DOHH2 (cell line): ENCODE measurements at regions not wholly inside any gene's neighbourhood (a gene's known extent, or its start where the extent isn't known, plus 50 kb on each side); places are given as distances from the start of the nearest gene placed in this dataset.

Source experiments
- H3F3A ChIP-seq: fragments of 200-600 bp; sonication (generic), shearing (Covaris generic); 2 replicates; pipeline ENCODE4 v1.6.0; 2016; ENCODE audit warnings: antibody characterized with exemption, mild to moderate bottlenecking; ENCODE audit not compliant: control insufficient read depth, insufficient read depth
- H3K27ac ChIP-seq: fragments of 200-600 bp; sonication (generic); 2 replicates; pipeline ENCODE4 v1.5.1; 2014; ENCODE audit warnings: low read depth, mild to moderate bottlenecking, low read length, moderate library complexity
- H3K27me3 ChIP-seq: fragments of 200-600 bp; sonication (generic); 2 replicates; pipeline ENCODE4 v1.6.1; 2014; ENCODE audit warnings: mild to moderate bottlenecking, low read length, mixed read lengths; ENCODE audit not compliant: control insufficient read depth
- H3K36me3 ChIP-seq: fragments of 200-600 bp; sonication (generic); 2 replicates; pipeline ENCODE4 v1.6.1; 2014; ENCODE audit warnings: mild to moderate bottlenecking, low read length, moderate library complexity, mixed read lengths; ENCODE audit not compliant: control insufficient read depth
- H3K4me1 ChIP-seq: fragments of 200-600 bp; sonication (generic); 2 replicates; pipeline ENCODE4 v1.6.1; 2014; ENCODE audit warnings: mild to moderate bottlenecking, low read length, mixed read lengths; ENCODE audit not compliant: control insufficient read depth
- H3K4me2 ChIP-seq: fragments of 200-600 bp; sonication (generic); 2 replicates; pipeline ENCODE4 v1.6.0; 2014; ENCODE audit warnings: mild to moderate bottlenecking, low read length, moderate library complexity
- H3K4me3 ChIP-seq: fragments of 200-600 bp; sonication (generic); 2 replicates; pipeline ENCODE4 v1.5.1; 2014; ENCODE audit warnings: mild to moderate bottlenecking, low read length, mixed read lengths
- H3K79me2 ChIP-seq: fragments of 200-600 bp; sonication (generic); 2 replicates; pipeline ENCODE4 v1.6.1; 2014; ENCODE audit warnings: mild to moderate bottlenecking, low read length, mixed read lengths; ENCODE audit not compliant: control insufficient read depth
- H3K9me2 ChIP-seq: fragments of 200-600 bp; sonication (generic); replicated peaks from 2 replicates; pipeline ENCODE4 v1.6.1; 2014; ENCODE audit warnings: mild to moderate bottlenecking, low read length, mixed read lengths; ENCODE audit not compliant: control insufficient read depth
- H3K9me3 ChIP-seq: fragments of 200-600 bp; sonication (generic); 2 replicates; pipeline ENCODE4 v1.6.1; 2014; ENCODE audit warnings: antibody characterized with exemption, low read length, mixed read lengths; ENCODE audit not compliant: control insufficient read depth, insufficient read depth
- H4K20me1 ChIP-seq: fragments of 200-600 bp; sonication (generic); 2 replicates; pipeline ENCODE4 v1.6.0; 2014; ENCODE audit warnings: low read depth, mild to moderate bottlenecking, antibody characterized with exemption, low read length, moderate library complexity; ENCODE audit not compliant: control insufficient read depth, insufficient read depth
- EZH2phosphoT487 ChIP-seq: fragments of 200-600 bp; sonication (generic); IDR thresholded peaks from 2 replicates; pipeline ENCODE4 v1.6.1; 2017; ENCODE audit warnings: borderline replicate concordance, mild to moderate bottlenecking, antibody characterized with exemption, low read length, moderate library complexity, mixed read lengths
- TF ChIP-seq, protein P1 (sequence below): fragments of 200-600 bp; sonication (generic); IDR thresholded peaks from one replicate; pipeline ENCODE4 v1.5.1; 2014; ENCODE audit warnings: antibody characterized with exemption, mild to moderate bottlenecking, low read depth, low read length; ENCODE audit not compliant: poor library complexity, severe bottlenecking

DNA sequence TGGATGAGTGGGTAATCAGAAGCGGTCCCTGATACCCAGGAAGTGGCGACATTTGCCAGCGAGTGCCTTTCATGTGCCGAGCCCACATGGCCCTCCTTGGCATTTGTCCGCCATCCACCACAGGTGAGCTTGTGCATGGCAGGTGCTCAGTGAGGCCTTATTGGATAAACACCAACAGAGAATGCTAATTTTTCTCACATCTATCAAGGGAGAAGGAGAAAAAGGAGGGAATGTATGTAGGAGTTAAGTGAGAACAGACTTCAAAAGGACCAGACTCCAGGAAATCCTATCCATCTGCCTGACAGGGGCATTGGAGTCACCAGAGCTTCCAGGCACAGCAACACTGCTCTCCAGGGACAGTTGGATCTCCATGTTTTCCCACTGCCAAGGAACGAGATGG lies 143.5 kb upstream of the ZMIZ1 start:
- H3K4me2 ChIP-seq, result no peak overlapping the region

DNA sequence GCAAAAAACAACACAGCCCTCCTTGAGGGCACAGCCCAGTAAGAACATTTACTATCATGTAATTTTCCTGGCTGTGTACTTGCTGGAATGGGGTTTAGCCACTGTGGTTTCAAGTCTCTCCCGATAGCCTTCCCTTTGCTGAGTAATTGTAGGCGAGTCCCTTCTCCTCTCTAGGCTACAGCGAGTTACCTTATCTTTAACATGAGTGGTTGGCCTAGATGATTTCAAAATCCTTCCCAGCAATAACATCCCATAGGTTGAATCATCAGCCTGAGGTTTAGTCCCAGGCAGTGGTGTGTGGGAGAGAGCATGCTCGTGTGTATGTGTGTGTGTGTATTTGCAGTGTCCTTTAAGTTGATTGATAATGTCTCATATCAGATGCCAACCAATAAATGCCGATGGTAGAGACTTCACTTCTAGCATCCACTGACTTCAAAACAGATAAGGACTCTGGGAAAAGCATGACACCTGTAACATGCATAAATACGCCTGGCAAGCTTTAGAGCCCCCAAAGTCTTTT lies 142.9 kb upstream of the ZMIZ1 start:
- H3K4me2 ChIP-seq, result no peak overlapping the region
- peaks cover 14% of the 10 kb centered on the region for H3K27me3 ChIP-seq
- H3K9me3 ChIP-seq, result no peaks in the 10 kb centered on the region
- H3K4me3 ChIP-seq, result no peak overlapping the region
- no peaks in the 10 kb centered on the region for H3F3A ChIP-seq
- no peaks in the 10 kb centered on the region for H3K9me2 ChIP-seq
- no peak overlapping the region for H3K27ac ChIP-seq
- H3K79me2 ChIP-seq, result no peaks in the 10 kb centered on the region
- H3K36me3 ChIP-seq, result no peaks in the 10 kb centered on the region
- no peaks in the 10 kb centered on the region for H3K4me1 ChIP-seq
- no peaks in the 10 kb centered on the region for H4K20me1 ChIP-seq
- TF ChIP-seq EZH2phosphoT487, result no peak
- TF ChIP-seq, protein P1, sequence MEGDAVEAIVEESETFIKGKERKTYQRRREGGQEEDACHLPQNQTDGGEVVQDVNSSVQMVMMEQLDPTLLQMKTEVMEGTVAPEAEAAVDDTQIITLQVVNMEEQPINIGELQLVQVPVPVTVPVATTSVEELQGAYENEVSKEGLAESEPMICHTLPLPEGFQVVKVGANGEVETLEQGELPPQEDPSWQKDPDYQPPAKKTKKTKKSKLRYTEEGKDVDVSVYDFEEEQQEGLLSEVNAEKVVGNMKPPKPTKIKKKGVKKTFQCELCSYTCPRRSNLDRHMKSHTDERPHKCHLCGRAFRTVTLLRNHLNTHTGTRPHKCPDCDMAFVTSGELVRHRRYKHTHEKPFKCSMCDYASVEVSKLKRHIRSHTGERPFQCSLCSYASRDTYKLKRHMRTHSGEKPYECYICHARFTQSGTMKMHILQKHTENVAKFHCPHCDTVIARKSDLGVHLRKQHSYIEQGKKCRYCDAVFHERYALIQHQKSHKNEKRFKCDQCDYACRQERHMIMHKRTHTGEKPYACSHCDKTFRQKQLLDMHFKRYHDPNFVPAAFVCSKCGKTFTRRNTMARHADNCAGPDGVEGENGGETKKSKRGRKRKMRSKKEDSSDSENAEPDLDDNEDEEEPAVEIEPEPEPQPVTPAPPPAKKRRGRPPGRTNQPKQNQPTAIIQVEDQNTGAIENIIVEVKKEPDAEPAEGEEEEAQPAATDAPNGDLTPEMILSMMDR, result no peak

More for the DNA sequence above, 143.5 kb upstream of the ZMIZ1 start:
- no peak for TF ChIP-seq EZH2phosphoT487
- Histone ChIP-seq H3K9me2 (no peaks in the 10 kb centered on the region), H3K27ac (no peak overlapping the region), H3F3A (no peaks in the 10 kb centered on the region), H3K36me3 (no peaks in the 10 kb centered on the region), H3K27me3 (peaks cover 15% of the 10 kb centered on the region), H3K4me1 (no peaks in the 10 kb centered on the region), H3K9me3 (no peaks in the 10 kb centered on the region), H4K20me1 (no peaks in the 10 kb centered on the region), H3K79me2 (no peaks in the 10 kb centered on the region), H3K4me3 (no peak overlapping the region)

DNA sequence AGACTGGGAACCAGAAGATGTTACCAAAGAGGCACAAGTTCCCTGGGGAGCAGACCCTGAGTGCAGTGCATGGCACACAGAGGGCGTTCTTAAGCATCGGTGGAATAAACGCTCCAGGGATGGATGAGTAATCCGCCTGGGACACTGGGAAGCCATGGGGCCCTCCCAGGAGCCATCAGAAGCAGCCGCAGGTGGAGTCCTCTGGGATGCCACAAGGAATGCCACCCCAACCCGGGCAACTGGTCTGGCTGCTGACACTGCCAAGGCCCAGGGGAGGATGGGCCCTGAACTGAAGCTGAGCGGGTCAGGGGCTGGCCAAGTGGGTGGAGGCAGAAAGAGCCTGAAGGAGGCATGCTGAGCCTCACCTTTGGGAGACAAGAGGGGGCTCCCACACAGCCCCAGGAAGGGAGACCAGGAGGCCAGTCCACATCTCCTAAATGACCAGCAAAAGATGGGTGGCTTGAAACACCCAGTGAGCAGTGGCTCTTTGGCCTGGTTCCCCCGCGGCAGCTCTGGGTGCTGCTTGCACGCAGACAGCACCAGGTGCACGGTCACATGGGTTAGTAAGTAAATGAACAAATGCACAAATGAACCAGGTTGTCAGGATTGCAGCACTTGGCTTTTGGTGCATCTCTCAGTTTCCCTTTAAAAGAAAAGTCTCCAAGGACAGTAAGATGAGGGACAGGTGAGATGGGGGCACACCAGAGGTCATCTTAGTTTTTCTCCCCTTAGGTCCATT lies 141.3 kb upstream of the ZMIZ1 start:
- H3K27me3 ChIP-seq, result peaks cover 20% of the 10 kb centered on the region
- no peaks in the 10 kb centered on the region for H3K79me2 ChIP-seq
- no peak for TF ChIP-seq EZH2phosphoT487
- TF ChIP-seq, protein P1, result no peak
- H3K27ac ChIP-seq, result no peak overlapping the region
- H3K4me1 ChIP-seq, result no peaks in the 10 kb centered on the region
- H3K36me3 ChIP-seq, result no peaks in the 10 kb centered on the region
- no peaks in the 10 kb centered on the region for H3K9me3 ChIP-seq
- H3K9me2 ChIP-seq, result no peaks in the 10 kb centered on the region
- H4K20me1 ChIP-seq, result no peaks in the 10 kb centered on the region
- H3F3A ChIP-seq, result no peaks in the 10 kb centered on the region
- H3K4me2 ChIP-seq, result no peak overlapping the region
- H3K4me3 ChIP-seq, result no peak overlapping the region

DNA sequence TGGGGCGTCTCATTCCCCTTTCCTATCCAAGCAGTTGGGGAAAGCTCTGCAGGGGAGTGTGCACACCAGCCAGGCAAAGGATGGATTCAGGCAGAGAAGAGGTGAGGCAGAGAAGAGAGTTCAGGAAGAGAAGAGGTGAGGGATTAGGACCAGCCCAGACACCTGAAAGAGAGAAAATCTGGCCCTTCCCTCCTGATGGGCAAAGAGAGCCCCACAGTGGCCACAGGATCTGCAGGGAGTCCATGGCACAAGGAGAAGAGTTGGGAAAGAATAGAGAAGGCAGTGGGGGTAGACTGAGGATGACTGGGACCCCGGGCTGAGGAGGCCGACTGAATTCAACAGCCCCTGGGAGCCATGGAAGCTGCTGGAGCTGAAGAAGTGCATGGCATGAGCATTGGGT lies 140.4 kb upstream of the ZMIZ1 start:
- Histone ChIP-seq H3K9me3 (no peaks in the 10 kb centered on the region), H3K9me2 (no peaks in the 10 kb centered on the region), H3K36me3 (no peaks in the 10 kb centered on the region), H3K4me2 (no peak overlapping the region), H3K79me2 (no peaks in the 10 kb centered on the region), H3K4me3 (no peak overlapping the region), H4K20me1 (no peaks in the 10 kb centered on the region), H3K4me1 (no peaks in the 10 kb centered on the region), H3K27me3 (peaks cover 26% of the 10 kb centered on the region), H3F3A (no peaks in the 10 kb centered on the region), H3K27ac (no peak overlapping the region)
- TF ChIP-seq EZH2phosphoT487, result no peak
- TF ChIP-seq, protein P1, result no peak
